ENCODE measurements at regions not wholly inside any gene's neighbourhood (a gene's known extent, or its start where the extent isn't known, plus 50 kb on each side); places are given as distances from the start of the nearest gene placed in this dataset.

DNA sequence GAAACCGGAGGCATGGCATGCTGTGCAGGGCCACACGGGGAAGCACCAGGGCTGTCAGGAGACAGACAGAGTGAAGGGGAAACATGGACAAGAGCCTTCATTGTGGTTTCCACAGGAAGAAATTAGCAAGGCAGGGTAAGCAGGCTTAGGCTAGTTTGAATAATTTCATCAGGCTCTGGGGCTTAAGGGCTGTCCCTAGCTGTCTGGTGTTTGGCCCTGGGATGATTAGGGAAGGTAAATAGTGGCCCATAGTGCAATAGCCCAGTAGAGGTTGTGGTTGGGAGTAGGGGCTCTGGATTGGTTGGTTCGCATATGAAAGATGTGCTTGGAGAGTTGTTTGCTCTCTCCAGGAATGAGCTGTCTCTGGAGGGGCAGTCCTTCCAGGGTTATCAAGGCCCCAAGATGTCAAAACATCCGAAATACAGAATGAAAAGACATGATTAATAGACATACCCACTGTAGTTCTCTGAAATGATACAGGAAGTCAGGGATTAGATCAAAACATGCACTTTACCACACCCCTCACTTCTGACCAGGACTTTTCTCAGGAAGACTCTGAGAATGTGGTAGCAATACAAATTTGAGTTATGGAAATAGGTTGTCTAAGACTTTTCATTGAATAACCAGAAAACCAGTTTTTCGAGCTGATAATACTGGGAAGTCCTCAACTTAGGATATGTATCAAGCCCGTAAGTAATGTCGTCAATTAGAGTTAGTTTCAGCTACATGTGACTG is 224.9 kb upstream of the NFE2L3 start:
- in situ Hi-C loops (cut with HindIII; ENCODE audit: low pct_ligation_motif_present, low sequenced_read_pairs) = no loop called here
- H3K27ac ChIP-seq = no peak overlapping the region
- no peak overlapping the region for H3K4me3 ChIP-seq (ENCODE audit: low read depth, low read length)
- H3K36me3 ChIP-seq (replicated peaks) = no peaks in the 10 kb centered on the region
- TF ChIP-seq, protein P1, sequence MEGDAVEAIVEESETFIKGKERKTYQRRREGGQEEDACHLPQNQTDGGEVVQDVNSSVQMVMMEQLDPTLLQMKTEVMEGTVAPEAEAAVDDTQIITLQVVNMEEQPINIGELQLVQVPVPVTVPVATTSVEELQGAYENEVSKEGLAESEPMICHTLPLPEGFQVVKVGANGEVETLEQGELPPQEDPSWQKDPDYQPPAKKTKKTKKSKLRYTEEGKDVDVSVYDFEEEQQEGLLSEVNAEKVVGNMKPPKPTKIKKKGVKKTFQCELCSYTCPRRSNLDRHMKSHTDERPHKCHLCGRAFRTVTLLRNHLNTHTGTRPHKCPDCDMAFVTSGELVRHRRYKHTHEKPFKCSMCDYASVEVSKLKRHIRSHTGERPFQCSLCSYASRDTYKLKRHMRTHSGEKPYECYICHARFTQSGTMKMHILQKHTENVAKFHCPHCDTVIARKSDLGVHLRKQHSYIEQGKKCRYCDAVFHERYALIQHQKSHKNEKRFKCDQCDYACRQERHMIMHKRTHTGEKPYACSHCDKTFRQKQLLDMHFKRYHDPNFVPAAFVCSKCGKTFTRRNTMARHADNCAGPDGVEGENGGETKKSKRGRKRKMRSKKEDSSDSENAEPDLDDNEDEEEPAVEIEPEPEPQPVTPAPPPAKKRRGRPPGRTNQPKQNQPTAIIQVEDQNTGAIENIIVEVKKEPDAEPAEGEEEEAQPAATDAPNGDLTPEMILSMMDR (IDR thresholded peaks at IDR 0.05; ENCODE audit: low read depth, low read length, missing control alignments) = no peak
- no peaks in the 10 kb centered on the region for H3K27me3 ChIP-seq (replicated peaks)
- DNase-seq = no peak

DNA sequence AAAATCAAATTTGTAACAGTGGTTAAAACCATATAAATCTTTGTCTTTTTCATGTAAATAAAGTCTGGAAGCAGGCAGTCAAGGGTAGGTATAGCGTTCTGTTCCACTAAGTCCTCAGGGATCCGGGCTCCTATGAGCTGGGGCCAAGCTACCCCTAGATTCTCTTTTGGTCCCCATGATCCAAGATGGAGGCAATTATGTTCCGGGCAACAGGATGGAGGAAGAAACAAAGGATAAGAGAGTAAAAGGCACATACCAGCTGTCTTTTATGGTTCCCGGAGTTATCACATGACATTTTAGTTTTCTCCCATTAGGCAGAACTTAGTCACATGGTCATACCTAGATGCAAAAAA is 224.4 kb upstream of the NFE2L3 start:
- Histone ChIP-seq H3K27ac (no peak overlapping the region), H3K36me3 (replicated peaks) (no peaks in the 10 kb centered on the region), H3K27me3 (replicated peaks) (no peaks in the 10 kb centered on the region), H3K4me3 (ENCODE audit: low read depth, low read length) (no peak overlapping the region)
- TF ChIP-seq, protein P1 (IDR thresholded peaks at IDR 0.05; ENCODE audit: low read depth, low read length, missing control alignments) = no peak
- in situ Hi-C loops (cut with HindIII; ENCODE audit: low pct_ligation_motif_present, low sequenced_read_pairs) = no loop called here
- DNase-seq = no peak

DNA sequence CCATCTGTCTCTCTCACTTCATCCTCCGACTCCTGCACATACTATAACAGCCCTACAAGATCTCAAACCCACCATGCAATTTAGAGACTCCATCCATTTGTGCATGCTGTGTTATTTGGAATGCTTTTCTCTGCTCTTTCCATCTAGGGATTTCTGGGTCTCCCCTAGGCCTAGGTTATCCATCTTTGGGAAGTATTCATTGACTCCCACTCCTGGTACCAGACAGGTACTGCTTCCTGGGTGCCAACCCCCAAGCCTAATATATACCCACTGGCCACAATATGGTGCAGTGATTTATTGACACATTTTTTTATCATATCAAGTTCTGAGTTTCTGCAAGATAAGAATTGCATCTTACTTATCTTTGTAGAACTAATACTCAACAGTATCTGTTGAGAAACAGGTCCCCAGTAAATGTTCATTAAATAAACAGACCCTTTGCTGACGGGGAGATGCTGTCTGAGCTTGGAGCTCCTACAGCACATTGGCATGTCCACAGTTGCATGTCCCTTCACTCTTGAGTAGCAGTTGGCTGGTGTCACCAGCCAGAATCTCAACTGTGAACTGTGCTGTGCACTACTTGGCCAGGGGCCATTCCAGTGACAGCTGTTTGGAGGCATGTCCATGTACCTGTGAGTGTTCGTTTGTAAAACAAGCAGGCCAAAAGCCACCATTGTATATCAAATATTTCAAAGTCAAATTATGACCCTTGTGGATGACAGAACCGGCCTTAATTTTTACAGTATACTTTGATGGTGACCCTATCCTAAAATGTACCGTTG is 223.3 kb upstream of the NFE2L3 start:
- DNase-seq = no peak
- Histone ChIP-seq H3K27me3 (replicated peaks) (no peaks in the 10 kb centered on the region), H3K36me3 (replicated peaks) (no peaks in the 10 kb centered on the region), H3K27ac (no peak overlapping the region), H3K4me3 (ENCODE audit: low read depth, low read length) (no peak overlapping the region)
- TF ChIP-seq, protein P1 (IDR thresholded peaks at IDR 0.05; ENCODE audit: low read depth, low read length, missing control alignments) = no peak
- in situ Hi-C loops (cut with HindIII; ENCODE audit: low pct_ligation_motif_present, low sequenced_read_pairs) = no loop called here

DNA sequence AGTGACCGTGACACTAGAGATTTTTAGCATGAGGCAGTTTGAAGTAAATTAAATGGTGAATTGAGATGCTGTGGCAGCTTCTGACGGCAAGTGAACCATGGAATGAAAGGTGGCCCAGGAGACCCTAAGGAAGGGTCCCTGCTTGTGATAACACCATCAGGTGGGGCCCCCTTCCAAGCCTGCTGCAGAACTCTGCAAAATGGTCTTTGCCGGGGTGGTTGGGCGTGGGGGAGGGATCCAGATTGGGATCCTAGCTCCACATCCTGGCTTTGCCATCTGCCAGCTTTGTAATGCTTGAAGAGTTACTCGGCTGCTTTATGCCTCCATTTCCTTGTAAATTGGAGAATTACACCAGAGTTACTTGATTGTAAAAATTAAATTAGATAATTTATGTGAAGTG is 222.6 kb upstream of the NFE2L3 start:
- no peaks in the 10 kb centered on the region for H3K36me3 ChIP-seq (replicated peaks)
- TF ChIP-seq, protein P1 (IDR thresholded peaks at IDR 0.05; ENCODE audit: low read depth, low read length, missing control alignments) = no peak
- in situ Hi-C loops (cut with HindIII; ENCODE audit: low pct_ligation_motif_present, low sequenced_read_pairs) = no loop called here

DNA sequence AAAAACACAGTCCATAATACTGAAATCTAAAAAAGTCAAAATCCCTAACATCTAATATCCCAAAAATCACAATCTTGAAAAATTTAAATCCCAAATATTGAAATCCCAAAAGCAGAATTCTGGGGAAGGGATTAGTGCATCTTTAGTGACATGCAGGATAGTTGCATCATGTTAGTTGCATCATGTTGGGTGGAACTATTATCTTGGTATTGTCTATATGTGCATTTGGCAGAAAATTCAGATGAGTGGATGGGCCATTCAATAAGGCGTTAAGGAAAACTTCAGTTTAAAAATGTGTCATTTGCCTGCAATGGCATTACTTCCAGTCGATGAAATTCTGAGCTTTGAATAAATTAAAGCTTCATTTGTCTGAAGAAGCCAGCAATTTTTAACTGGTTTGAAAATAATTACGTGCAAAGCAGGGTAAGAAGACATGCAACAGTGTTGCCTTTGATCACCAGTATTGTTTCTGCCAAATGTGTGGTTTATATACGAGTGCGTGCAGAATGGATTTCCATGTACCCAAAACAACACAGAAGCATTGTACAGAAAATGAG is 221.4 kb upstream of the NFE2L3 start:
- no peak overlapping the region for H3K4me3 ChIP-seq (ENCODE audit: low read depth, low read length)
- in situ Hi-C loops (cut with HindIII; ENCODE audit: low pct_ligation_motif_present, low sequenced_read_pairs) = no loop called here
- no peak overlapping the region for H3K27ac ChIP-seq
- TF ChIP-seq, protein P1 (IDR thresholded peaks at IDR 0.05; ENCODE audit: low read depth, low read length, missing control alignments) = no peak
- H3K27me3 ChIP-seq (replicated peaks) = no peaks in the 10 kb centered on the region
- no peak for DNase-seq
- no peaks in the 10 kb centered on the region for H3K36me3 ChIP-seq (replicated peaks)

More for the DNA sequence above, 222.6 kb upstream of the NFE2L3 start:
- Histone ChIP-seq H3K27me3 (replicated peaks) (no peaks in the 10 kb centered on the region), H3K4me3 (ENCODE audit: low read depth, low read length) (no peak overlapping the region), H3K27ac (no peak overlapping the region)
- DNase-seq = no peak

Data from brain microvascular endothelial cell (primary cell).